Gastroesophageal sphincter (tissue), 4 donors: ENCODE measurements at regions not wholly inside any gene's neighbourhood (a gene's known extent, or its start where the extent isn't known, plus 50 kb on each side); places are given as distances from the start of the nearest gene placed in this dataset.

Source experiments
- ATAC-seq: fragments of 150-250 bp; one replicate; pipeline ENCODE4 v1.9.1; 2016; ENCODE audit warnings: mild to moderate bottlenecking, moderate library complexity
- H3K27ac ChIP-seq, 4 donors: fragments of 200-600 bp; sonication (generic) in 3 of 4; 1 replicate in 3 of 4; 2 replicates in 1 of 4; pipeline ENCODE4 v1.5.1; 2016 to 2019
- H3K27me3 ChIP-seq: fragments of 200-600 bp; sonication (generic); one replicate; pipeline ENCODE4 v1.5.1; 2019
- H3K36me3 ChIP-seq, 2 donors: fragments of 200-600 bp; sonication (generic); one replicate each; pipeline ENCODE4 v1.5.1; 2019; ENCODE audit warnings: control low read depth in 1 of 2
- H3K4me1 ChIP-seq, 3 donors: fragments of 200-600 bp; sonication (generic); 1 replicate in 2 of 3; 2 replicates in 1 of 3; pipeline ENCODE4 v1.5.1; 2016 to 2019; ENCODE audit warnings: control low read depth in 2 of 3
- H3K4me3 ChIP-seq, 2 donors: fragments of 200-600 bp; sonication (generic); one replicate each; pipeline ENCODE4 v1.5.1; 2019; ENCODE audit warnings: mild to moderate bottlenecking in 1 of 2, moderate library complexity in 1 of 2
- H3K9me3 ChIP-seq, 3 donors: fragments of 200-600 bp; sonication (generic); one replicate each; pipeline ENCODE4 v1.5.1; 2017 to 2019; ENCODE audit warnings: control low read depth in 2 of 3
- EP300 ChIP-seq: sonication (generic); formaldehyde crosslinking; IDR thresholded peaks from one replicate; pipeline ENCODE4 v1.6.1; 2017; ENCODE audit warnings: antibody characterized with exemption, mild to moderate bottlenecking
- POLR2A ChIP-seq, 2 donors: fragments of 450-650 bp; IDR thresholded peaks; one replicate each; pipeline ENCODE4 v1.6.1; 2017; ENCODE audit warnings: antibody characterized with exemption in 2 of 2, mild to moderate bottlenecking in 2 of 2, moderate library complexity in 1 of 2
- POLR2AphosphoS5 ChIP-seq: sonication (generic); formaldehyde crosslinking; IDR thresholded peaks from one replicate; pipeline ENCODE4 v1.6.1; 2017; ENCODE audit warnings: antibody characterized with exemption
- WGBS, 2 donors: methylation state at CpG; one replicate each; pipeline ENCODE4 v1.1.5; 2018; ENCODE audit warnings: low coverage in 1 of 2; 5-methylcytosine and 5-hydroxymethylcytosine counted together
- TF ChIP-seq, protein P1 (sequence below), 4 experiments: fragments of 200-600 bp in 2 of 4; fragments of 450-650 bp in 2 of 4; sonication (generic) in 1 of 4; IDR thresholded peaks; one replicate each; pipeline ENCODE4 v1.5.1; 2017 to 2019; ENCODE audit warnings: antibody characterized with exemption in 4 of 4, mild to moderate bottlenecking in 2 of 4, moderate library complexity in 2 of 4

DNA sequence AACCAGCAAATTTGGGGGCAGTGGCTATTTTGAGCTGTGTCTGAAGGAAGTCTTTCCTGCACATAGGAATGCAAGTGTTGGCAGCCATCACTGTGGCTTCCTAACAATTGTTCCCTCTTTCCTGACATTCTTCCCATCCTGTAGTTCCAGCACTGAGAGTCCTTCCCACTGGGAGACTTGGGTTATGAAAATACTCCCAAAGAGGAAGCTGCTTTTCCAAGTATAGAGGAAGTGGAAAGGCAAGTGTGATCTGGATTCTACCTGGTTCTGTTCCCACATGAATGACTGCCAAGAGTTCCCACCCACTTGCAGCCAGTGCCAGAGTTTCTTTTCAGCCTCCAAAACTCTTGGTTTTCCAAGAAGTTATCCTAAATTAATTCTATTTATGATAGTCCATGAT, 98.5 kb upstream of the CD53 start:
- ATAC-seq = no peak

DNA sequence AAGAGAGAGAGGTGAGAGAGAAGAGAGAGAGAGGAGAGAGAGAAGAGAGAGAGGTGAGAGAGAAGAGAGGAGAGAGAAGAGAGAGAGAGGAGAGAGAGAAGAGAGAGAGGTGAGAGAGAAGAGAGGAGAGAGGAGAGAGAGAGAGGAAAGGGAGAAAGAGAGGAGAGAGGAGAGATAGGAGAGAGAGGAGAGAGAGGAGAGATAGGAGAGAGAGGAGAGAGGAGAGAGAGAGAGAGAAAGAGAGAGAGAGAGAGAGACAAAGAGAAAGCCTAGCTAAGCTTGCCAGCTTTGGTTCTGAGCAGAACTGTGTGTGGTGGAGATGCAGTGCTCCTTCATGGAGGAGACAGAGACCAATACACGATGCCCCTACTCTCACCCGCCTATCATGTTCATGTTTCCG, 99.1 kb upstream of the KCNA3 start:
- ATAC-seq = no peak
- Histone ChIP-seq H3K4me1 (no peaks in the 10 kb centered on the region), H3K36me3 (no peaks in the 10 kb centered on the region), H3K4me3 (no peak overlapping the region), H3K27me3 (peaks cover 25% of the 10 kb centered on the region), H3K9me3 (no peaks in the 10 kb centered on the region), H3K27ac (no peak overlapping the region)
- TF ChIP-seq EP300 (no peak), POLR2A (IDR thresholded peaks at IDR 0.05) (no peak)
- 23 to 49% methylated on average over 3 of the region's 3 CpGs for WGBS, 2 donors

More for the DNA sequence above, 98.5 kb upstream of the CD53 start:
- Histone ChIP-seq H3K4me3 (no peak overlapping the region), H3K36me3 (no peaks in the 10 kb centered on the region), H3K9me3 (no peaks in the 10 kb centered on the region), H3K27me3 (peaks cover 31% of the 10 kb centered on the region), H3K27ac (no peak overlapping the region), H3K4me1 (no peaks in the 10 kb centered on the region)
- TF ChIP-seq EP300 (no peak), POLR2AphosphoS5 (no peak), POLR2A (IDR thresholded peaks at IDR 0.05) (no peak)
- TF ChIP-seq, protein P1, sequence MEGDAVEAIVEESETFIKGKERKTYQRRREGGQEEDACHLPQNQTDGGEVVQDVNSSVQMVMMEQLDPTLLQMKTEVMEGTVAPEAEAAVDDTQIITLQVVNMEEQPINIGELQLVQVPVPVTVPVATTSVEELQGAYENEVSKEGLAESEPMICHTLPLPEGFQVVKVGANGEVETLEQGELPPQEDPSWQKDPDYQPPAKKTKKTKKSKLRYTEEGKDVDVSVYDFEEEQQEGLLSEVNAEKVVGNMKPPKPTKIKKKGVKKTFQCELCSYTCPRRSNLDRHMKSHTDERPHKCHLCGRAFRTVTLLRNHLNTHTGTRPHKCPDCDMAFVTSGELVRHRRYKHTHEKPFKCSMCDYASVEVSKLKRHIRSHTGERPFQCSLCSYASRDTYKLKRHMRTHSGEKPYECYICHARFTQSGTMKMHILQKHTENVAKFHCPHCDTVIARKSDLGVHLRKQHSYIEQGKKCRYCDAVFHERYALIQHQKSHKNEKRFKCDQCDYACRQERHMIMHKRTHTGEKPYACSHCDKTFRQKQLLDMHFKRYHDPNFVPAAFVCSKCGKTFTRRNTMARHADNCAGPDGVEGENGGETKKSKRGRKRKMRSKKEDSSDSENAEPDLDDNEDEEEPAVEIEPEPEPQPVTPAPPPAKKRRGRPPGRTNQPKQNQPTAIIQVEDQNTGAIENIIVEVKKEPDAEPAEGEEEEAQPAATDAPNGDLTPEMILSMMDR (IDR thresholded peaks at IDR 0.05) = no peak

DNA sequence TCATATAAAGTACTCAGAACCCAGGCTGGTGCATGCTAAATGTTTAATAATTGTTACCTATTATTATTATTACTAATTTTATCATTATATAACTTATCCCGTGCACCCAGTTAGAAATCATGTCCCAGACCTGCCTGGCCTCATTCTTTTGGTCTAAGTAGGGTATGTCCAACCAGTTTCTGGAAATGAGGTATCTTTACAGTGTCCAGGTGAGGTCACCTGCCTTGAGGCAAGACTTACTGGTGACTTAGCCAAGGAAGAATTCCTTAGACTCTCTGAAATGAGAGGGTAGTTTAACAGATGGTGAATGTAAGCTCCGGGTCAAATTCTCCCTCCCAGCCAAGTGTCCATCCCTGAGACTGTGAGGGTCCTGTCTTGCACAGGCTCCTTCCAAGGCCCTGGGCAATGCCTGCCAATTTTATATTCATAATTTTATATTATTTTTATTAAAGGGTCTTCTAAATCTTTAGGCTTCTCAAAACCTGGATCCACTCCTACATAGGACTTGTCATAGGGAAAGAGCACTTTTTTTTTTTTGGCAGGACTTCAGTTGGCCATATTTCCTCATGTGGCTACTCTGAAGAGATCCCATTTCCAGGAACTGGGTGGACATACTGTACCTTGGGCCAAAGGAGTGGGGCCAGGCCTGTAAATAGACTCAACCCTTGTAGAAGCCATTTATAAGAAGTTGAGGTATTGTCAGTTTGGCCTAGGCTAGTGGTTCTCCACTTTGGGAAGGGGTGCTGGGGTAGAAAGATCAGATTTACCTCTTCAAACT, 96.7 kb upstream of the KCNA3 start:
- no peaks in the 10 kb centered on the region for H3K9me3 ChIP-seq
- no peaks in the 10 kb centered on the region for H3K36me3 ChIP-seq
- H3K4me3 ChIP-seq = no peak overlapping the region
- H3K27me3 ChIP-seq = peaks cover 27% of the 10 kb centered on the region
- ATAC-seq = no peak
- TF ChIP-seq POLR2A (IDR thresholded peaks at IDR 0.05) (no peak), POLR2AphosphoS5 (no peak), EP300 (no peak)
- TF ChIP-seq, protein P1 (IDR thresholded peaks at IDR 0.05) = no peak
- 78 to 100% methylated on average over 1 to 2 of the region's 2 CpGs for WGBS, 2 donors
- H3K4me1 ChIP-seq = no peaks in the 10 kb centered on the region
- no peak overlapping the region for H3K27ac ChIP-seq

DNA sequence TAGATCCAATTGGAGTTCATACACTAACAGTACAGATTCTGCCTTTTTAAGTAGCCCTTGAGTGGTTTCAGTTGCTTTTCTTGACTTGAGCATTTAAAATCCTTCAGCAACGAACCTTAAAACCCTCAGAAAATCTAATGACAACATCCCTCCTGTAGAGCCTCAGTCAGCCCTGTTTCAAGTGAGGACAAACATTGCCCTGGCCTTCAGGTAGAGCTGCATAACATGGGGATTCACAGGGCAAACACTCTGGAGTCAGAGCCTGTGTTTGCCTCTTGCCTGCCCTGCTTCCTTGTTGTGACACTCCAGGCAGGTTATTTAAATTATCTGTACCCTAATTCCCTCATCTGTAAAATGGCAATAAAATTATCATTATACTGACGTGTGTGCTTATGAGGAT, 96.1 kb upstream of the KCNA3 start:
- 41 to 70% methylated on average over 2 of the region's 2 CpGs for WGBS, 2 donors
- H3K4me1 ChIP-seq = no peaks in the 10 kb centered on the region
- H3K9me3 ChIP-seq = no peaks in the 10 kb centered on the region
- H3K27me3 ChIP-seq = peaks cover 30% of the 10 kb centered on the region
- ATAC-seq = no peak
- TF ChIP-seq, protein P1 (IDR thresholded peaks at IDR 0.05) = no peak
- TF ChIP-seq POLR2AphosphoS5 (no peak), POLR2A (IDR thresholded peaks at IDR 0.05) (no peak), EP300 (no peak)
- no peak overlapping the region for H3K27ac ChIP-seq
- no peaks in the 10 kb centered on the region for H3K36me3 ChIP-seq
- no peak overlapping the region for H3K4me3 ChIP-seq

DNA sequence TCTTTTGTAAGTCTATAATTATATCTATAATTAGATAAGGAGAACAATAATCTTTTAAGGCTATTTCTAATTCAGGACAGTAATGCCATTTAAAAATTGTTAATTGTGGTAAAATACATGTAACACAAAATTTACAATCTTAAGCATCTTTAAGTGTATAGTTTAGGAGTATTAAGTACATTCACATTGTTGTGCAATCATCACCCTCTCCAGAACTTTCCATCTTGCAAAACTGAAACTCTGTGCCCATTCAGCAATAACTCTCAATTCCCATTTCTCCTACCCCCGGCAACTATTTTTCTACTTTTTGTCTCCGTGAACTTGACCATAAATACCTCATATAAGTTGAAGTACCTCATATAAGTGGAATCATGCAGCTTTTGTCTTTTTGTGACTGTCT, 93.9 kb upstream of the KCNA3 start:
- 41 to 57% methylated on average over 2 of the region's 2 CpGs for WGBS, 2 donors
- H3K27me3 ChIP-seq = peaks cover 30% of the 10 kb centered on the region
- H3K4me3 ChIP-seq = no peak overlapping the region
- no peak for ATAC-seq
- no peaks in the 10 kb centered on the region for H3K9me3 ChIP-seq
- H3K27ac ChIP-seq = no peak overlapping the region
- TF ChIP-seq POLR2AphosphoS5 = no peak
- TF ChIP-seq POLR2A (IDR thresholded peaks at IDR 0.05) = no peak
- TF ChIP-seq, protein P1 (IDR thresholded peaks at IDR 0.05) = no peak
- no peak for TF ChIP-seq EP300
- no peaks in the 10 kb centered on the region for H3K36me3 ChIP-seq
- H3K4me1 ChIP-seq = no peaks in the 10 kb centered on the region
